ENCODE measurements at regions not wholly inside any gene's neighbourhood (a gene's known extent, or its start where the extent isn't known, plus 50 kb on each side); places are given as distances from the start of the nearest gene placed in this dataset.

DNA sequence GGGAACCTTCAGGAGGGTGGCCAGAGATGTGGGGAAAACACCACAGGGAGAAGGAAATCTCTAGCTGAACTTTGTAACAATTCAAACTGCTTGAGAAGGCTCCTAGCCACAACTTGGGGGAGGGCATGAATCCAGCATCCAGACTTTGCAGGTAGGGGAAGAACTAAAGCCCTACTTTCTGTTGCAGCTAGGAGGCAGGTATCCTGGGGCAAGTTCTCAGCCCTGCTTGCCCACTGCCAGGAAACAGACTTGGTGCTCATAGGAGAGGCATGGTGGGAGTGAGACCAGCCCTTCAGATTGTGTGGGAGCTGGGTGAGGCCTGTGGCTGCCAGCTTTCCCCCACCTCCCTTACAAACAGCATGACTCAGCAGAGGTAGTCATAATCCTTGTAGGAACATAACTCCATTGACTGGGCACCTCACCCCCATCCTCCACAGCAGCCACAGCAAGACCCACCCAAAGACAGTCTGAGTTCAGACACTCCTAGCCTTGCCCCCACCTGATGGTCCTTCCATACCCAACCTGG lies 209.5 kb upstream of the CPEB2 start:
- TF ChIP-seq, protein P1, sequence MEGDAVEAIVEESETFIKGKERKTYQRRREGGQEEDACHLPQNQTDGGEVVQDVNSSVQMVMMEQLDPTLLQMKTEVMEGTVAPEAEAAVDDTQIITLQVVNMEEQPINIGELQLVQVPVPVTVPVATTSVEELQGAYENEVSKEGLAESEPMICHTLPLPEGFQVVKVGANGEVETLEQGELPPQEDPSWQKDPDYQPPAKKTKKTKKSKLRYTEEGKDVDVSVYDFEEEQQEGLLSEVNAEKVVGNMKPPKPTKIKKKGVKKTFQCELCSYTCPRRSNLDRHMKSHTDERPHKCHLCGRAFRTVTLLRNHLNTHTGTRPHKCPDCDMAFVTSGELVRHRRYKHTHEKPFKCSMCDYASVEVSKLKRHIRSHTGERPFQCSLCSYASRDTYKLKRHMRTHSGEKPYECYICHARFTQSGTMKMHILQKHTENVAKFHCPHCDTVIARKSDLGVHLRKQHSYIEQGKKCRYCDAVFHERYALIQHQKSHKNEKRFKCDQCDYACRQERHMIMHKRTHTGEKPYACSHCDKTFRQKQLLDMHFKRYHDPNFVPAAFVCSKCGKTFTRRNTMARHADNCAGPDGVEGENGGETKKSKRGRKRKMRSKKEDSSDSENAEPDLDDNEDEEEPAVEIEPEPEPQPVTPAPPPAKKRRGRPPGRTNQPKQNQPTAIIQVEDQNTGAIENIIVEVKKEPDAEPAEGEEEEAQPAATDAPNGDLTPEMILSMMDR (IDR thresholded peaks at IDR 0.05; ENCODE audit: extremely low read depth, missing control alignments): no peak
- DNase-seq (ENCODE audit: low spot score): no peak

DNA sequence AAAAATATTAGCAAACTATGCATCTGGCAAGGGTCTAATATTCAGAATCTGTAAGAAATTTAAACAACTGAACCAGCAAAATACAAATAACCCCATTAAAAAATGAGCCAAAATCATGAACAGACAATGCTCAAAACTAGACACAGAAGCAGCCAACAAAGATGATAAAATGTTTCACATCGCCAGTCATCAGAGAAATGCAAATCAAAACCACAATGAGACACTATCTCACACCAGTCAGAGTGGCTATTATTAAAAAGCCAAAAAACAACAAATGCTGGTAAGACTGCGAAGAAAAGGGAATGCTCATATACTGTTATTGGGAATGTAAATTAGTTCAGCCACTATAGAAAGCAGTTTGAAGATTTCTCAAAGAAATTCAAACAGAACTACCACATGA lies 201.3 kb upstream of the CPEB2 start:
- no peak for DNase-seq (ENCODE audit: low spot score)
- TF ChIP-seq, protein P1 (IDR thresholded peaks at IDR 0.05; ENCODE audit: extremely low read depth, missing control alignments): no peak

DNA sequence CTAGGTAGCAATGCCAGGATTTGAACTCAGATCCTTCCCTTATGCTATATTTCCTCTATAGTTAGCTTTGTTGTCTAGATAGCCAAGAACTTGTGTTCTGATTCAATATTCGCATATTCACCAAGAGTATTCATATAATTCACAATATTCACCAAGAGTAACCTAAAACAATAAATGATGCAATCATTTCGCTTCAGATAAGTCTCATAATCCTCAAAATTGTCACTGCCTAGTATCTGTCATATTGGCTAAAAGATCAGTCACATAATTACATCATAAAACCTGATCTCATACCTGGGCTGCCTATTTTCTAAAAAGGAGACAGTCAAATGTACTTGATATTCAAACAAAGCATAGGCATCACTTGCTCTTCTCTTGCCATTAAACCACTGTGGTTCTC lies 199.7 kb upstream of the CPEB2 start:
- DNase-seq (ENCODE audit: low spot score): no peak
- TF ChIP-seq, protein P1 (IDR thresholded peaks at IDR 0.05; ENCODE audit: extremely low read depth, missing control alignments): no peak

DNA sequence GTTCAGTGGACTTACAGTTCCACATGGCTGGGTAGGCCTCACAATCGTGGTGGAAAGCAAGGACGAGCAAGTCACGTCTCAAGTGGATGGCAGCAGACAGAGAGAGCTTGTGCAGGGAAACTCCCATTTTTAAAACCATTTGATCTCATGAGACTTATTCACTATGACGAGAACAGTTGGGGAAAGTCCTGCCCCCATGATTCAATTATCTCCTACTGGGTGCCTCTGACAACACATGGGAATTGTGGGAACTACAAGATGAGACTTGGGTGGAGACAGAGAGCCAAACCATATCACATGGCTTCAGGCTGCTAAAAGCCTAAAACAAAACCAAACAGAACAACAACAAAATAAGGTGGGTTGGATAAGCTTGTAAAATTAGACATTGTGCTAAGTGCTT lies 194.4 kb upstream of the CPEB2 start:
- TF ChIP-seq, protein P1 (IDR thresholded peaks at IDR 0.05; ENCODE audit: extremely low read depth, missing control alignments): no peak
- no peak for DNase-seq (ENCODE audit: low spot score)

DNA sequence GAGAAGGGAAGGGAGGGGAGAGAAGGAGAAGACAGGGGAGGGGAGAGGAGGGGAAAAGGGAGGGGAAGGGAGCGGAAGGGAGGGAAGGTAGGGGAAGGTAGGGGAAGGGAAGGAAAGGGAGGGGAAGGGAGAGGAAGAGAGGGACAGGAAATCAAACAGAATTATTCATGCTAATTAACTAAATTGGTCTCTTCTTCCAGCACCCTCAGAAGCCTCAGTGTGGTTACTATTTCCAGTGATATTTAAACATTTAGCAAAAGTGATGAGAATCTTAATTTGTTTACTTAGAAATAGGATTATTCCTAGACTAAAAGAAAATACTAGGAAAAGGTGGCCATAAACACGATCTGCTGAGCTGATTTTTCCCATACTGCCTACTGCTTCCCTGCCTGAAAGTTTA lies 193.1 kb upstream of the CPEB2 start:
- TF ChIP-seq, protein P1 (IDR thresholded peaks at IDR 0.05; ENCODE audit: extremely low read depth, missing control alignments): no peak
- DNase-seq (ENCODE audit: low spot score): no peak

DNA sequence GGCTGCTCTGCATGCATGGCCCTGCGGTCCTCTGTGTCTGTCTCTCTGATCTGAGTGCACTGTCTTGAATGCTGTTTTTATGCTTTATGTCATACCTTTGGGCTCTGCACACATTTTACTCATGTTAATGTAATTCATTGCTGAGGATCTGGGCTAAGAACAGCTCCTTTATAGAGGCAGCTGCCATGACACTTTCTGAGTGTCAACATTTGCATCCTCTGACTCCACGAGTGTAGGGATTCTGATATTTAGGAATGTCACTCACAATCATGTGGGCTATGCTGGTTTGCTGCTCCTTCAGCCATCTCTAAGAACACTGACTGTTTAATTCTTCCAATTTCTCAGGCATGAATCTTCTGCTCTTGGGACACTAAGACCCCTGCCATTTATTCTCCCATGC lies 192.2 kb upstream of the CPEB2 start:
- no peak for DNase-seq (ENCODE audit: low spot score)
- TF ChIP-seq, protein P1 (IDR thresholded peaks at IDR 0.05; ENCODE audit: extremely low read depth, missing control alignments): no peak

DNA sequence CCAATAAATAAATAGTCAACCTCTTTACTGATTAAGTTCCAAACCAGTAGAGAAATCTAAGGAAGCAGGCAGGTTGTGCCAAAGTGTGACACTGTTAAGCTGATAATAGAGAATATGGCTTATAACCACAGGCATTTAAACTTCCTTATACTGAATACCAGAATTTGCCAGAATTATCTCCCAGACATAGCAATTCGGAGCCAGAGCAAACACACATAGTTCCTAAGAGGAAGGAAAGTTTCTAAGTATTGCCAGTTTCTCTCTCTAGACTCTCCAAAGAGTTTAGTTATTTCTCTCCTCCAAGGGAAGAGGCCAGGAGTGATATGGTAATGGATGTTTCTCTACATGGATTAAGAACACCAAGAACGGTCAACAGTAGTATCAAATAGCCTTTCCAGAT lies 191.7 kb upstream of the CPEB2 start:
- TF ChIP-seq, protein P1 (IDR thresholded peaks at IDR 0.05; ENCODE audit: extremely low read depth, missing control alignments): no peak
- no peak for DNase-seq (ENCODE audit: low spot score)

All from GM20000 (cell line).